IMR-90 (cell line): ENCODE measurements at regions not wholly inside any gene's neighbourhood (a gene's known extent, or its start where the extent isn't known, plus 50 kb on each side); places are given as distances from the start of the nearest gene placed in this dataset.

Source experiments
- ATAC-seq: fragments of 200-7000 bp; cut with Tn5 transposase; 2 replicates; pipeline ENCODE4 v1.9.1; 2020; ENCODE audit warnings: low read depth, mild to moderate bottlenecking, moderate library complexity
- BruUV-seq: library from RNA; stranded (reverse); fragments of 400-500 nt; replicated peaks from 2 replicates; lab custom pipeline; 2021; lab: Mats Ljungman, UMichigan
- CTCF ChIA-PET: fragments of 300-600 bp; formaldehyde crosslinking; extraction: SDS; loops from one replicate; lab custom pipeline; 2021; ENCODE audit warnings: antibody characterized with exemption; lab: Yijun Ruan, JAX
- POLR2A ChIA-PET: fragments of 300-600 bp; sonication (Branson Sonifier 250); formaldehyde crosslinking; loops from one replicate; lab custom pipeline; 2022; ENCODE audit warnings: antibody characterized with exemption; ENCODE audit not compliant: unreplicated experiment; lab: Charles Lee
- DNase-seq: peaks from one replicate; pipeline ENCODE4 v3.0.0; 2013
- H2AFZ ChIP-seq: replicated peaks from 2 replicates; pipeline ENCODE3; 2013; ENCODE audit warnings: low read length, mild to moderate bottlenecking; ENCODE audit not compliant: poor library complexity
- H2AK5ac ChIP-seq: 2 replicates; pipeline ENCODE4 v1.6.1; 2013; ENCODE audit warnings: low read depth, low read length, inconsistent platforms
- H2AK9ac ChIP-seq: replicated peaks from 2 replicates; pipeline ENCODE3; 2013; ENCODE audit warnings: mild to moderate bottlenecking, low read depth, low read length, moderate library complexity; ENCODE audit not compliant: poor library complexity
- H2BK120ac ChIP-seq: 2 replicates; pipeline ENCODE4 v1.6.1; 2013; ENCODE audit warnings: low read depth, low read length, inconsistent platforms
- H2BK15ac ChIP-seq: 3 replicates; pipeline ENCODE4 v1.6.1; 2013; ENCODE audit warnings: low read depth, low read length, inconsistent platforms
- H2BK20ac ChIP-seq: 2 replicates; pipeline ENCODE4 v1.6.1; 2013; ENCODE audit warnings: low read depth, mild to moderate bottlenecking, inconsistent platforms, low read length, moderate library complexity
- H2BK5ac ChIP-seq: 2 replicates; pipeline ENCODE4 v1.6.1; 2013; ENCODE audit warnings: mild to moderate bottlenecking, low read depth, low read length, inconsistent platforms; ENCODE audit not compliant: poor library complexity, severe bottlenecking
- H3K14ac ChIP-seq: replicated peaks from 2 replicates; pipeline ENCODE4 v1.6.1; 2013; ENCODE audit warnings: low read depth, low read length, inconsistent platforms
- H3K18ac ChIP-seq: 2 replicates; pipeline ENCODE4 v1.6.1; 2013; ENCODE audit warnings: low read depth, low read length, control low read depth
- H3K23ac ChIP-seq: 2 replicates; pipeline ENCODE4 v1.6.1; 2013; ENCODE audit warnings: low read depth, low read length, inconsistent platforms
- H3K27ac ChIP-seq: 2 replicates; pipeline ENCODE4 v1.5.1; 2013; ENCODE audit warnings: mild to moderate bottlenecking, control low read depth, low read length; ENCODE audit not compliant: insufficient read depth
- H3K27me3 ChIP-seq: 2 replicates; pipeline ENCODE4 v1.6.1; 2013; ENCODE audit warnings: low read length; ENCODE audit not compliant: control insufficient read depth, insufficient read depth
- H3K36me3 ChIP-seq: 2 replicates; pipeline ENCODE4 v1.6.1; 2013; ENCODE audit warnings: low read length, mixed read lengths; ENCODE audit not compliant: control insufficient read depth, insufficient read depth
- H3K4ac ChIP-seq: 2 replicates; pipeline ENCODE4 v1.6.1; 2013; ENCODE audit warnings: low read depth, low read length, inconsistent platforms
- H3K4me1 ChIP-seq: 2 replicates; pipeline ENCODE4 v1.6.1; 2013; ENCODE audit warnings: low read length, mixed read lengths; ENCODE audit not compliant: control insufficient read depth, insufficient read depth
- H3K4me2 ChIP-seq: 2 replicates; pipeline ENCODE4 v1.6.1; 2013; ENCODE audit warnings: low read depth, mild to moderate bottlenecking, control low read depth, low read length, moderate library complexity
- H3K4me3 ChIP-seq: 2 replicates; pipeline ENCODE4 v1.5.1; 2013; ENCODE audit warnings: low read depth, mild to moderate bottlenecking, control low read depth, low read length, moderate library complexity; ENCODE audit not compliant: insufficient read depth
- H3K56ac ChIP-seq: 2 replicates; pipeline ENCODE4 v1.6.1; 2013; ENCODE audit warnings: low read length, inconsistent platforms; ENCODE audit not compliant: insufficient read depth; ENCODE audit errors: extremely low read depth
- H3K79me1 ChIP-seq, 2 experiments: 2 replicates each; pipeline ENCODE4 v1.6.1; 2013; ENCODE audit warnings: low read length in 2 of 2, inconsistent platforms in 1 of 2, low read depth in 1 of 2
- H3K9ac ChIP-seq: 2 replicates; pipeline ENCODE4 v1.6.1; 2013; ENCODE audit warnings: low read depth, low read length, control low read depth
- H3K9me1 ChIP-seq: 2 replicates; pipeline ENCODE4 v1.6.1; 2013; ENCODE audit warnings: low read length, inconsistent platforms; ENCODE audit not compliant: insufficient read depth
- H3K9me3 ChIP-seq: 2 replicates; pipeline ENCODE4 v1.6.1; 2013; ENCODE audit warnings: low read length; ENCODE audit not compliant: control insufficient read depth, insufficient read depth
- H4K20me1 ChIP-seq: 2 replicates; pipeline ENCODE4 v1.6.1; 2013; ENCODE audit warnings: low read length, inconsistent platforms; ENCODE audit not compliant: insufficient read depth
- H4K5ac ChIP-seq: 2 replicates; pipeline ENCODE4 v1.6.1; 2013; ENCODE audit warnings: mild to moderate bottlenecking, low read depth, low read length, control low read depth
- H4K8ac ChIP-seq, 2 experiments: 2 replicates each; pipeline ENCODE4 v1.6.1; 2013; ENCODE audit warnings: low read depth in 2 of 2, low read length in 2 of 2, control low read depth in 1 of 2, inconsistent platforms in 1 of 2
- H4K91ac ChIP-seq: 2 replicates; pipeline ENCODE4 v1.6.1; 2013; ENCODE audit warnings: low read depth, low read length, inconsistent platforms; ENCODE audit not compliant: insufficient read depth
- BHLHE40 ChIP-seq: fragments of 150-350 bp; IDR thresholded peaks from 2 replicates; pipeline ENCODE4 v1.6.1; 2016; ENCODE audit warnings: mild to moderate bottlenecking, low read depth, low read length
- CEBPB ChIP-seq: IDR thresholded peaks from 2 replicates; pipeline ENCODE4 v1.6.1; 2012; ENCODE audit warnings: low read depth, low read length, improper control_type of control experiment
- CHD1 ChIP-seq: IDR thresholded peaks from 2 replicates; pipeline ENCODE4 v1.6.1; 2012; ENCODE audit warnings: low read depth, low read length, improper control_type of control experiment
- CTCF ChIP-seq: conservative IDR thresholded peaks from 2 replicates; pipeline ENCODE4 v1.5.1; 2012; ENCODE audit warnings: mild to moderate bottlenecking, low read depth, low read length, improper control_type of control experiment
- ELK1 ChIP-seq: fragments of 150-350 bp; IDR thresholded peaks from 2 replicates; pipeline ENCODE4 v1.6.1; 2016; ENCODE audit warnings: low read depth, mild to moderate bottlenecking, low read length, moderate library complexity, borderline replicate concordance
- FOS ChIP-seq: fragments of 150-350 bp; IDR thresholded peaks from 2 replicates; pipeline ENCODE4 v1.6.1; 2016; ENCODE audit warnings: low read depth, low read length
- MAFK ChIP-seq: IDR thresholded peaks from 2 replicates; pipeline ENCODE4 v1.6.1; 2012; ENCODE audit warnings: low read depth, low read length, improper control_type of control experiment
- MAZ ChIP-seq: IDR thresholded peaks from 2 replicates; pipeline ENCODE4 v1.6.1; 2012; ENCODE audit warnings: low read depth, mild to moderate bottlenecking, low read length, improper control_type of control experiment, moderate library complexity, borderline replicate concordance
- MXI1 ChIP-seq: IDR thresholded peaks from 2 replicates; pipeline ENCODE4 v1.6.1; 2012; ENCODE audit warnings: low read depth, mild to moderate bottlenecking, low read length, moderate library complexity, borderline replicate concordance
- NFE2L2 ChIP-seq: fragments of 150-350 bp; IDR thresholded peaks from 2 replicates; pipeline ENCODE4 v1.6.1; 2016; ENCODE audit warnings: low read depth, mild to moderate bottlenecking, low read length
- POLR2A ChIP-seq: IDR thresholded peaks from 2 replicates; pipeline ENCODE4 v1.6.1; 2012; ENCODE audit warnings: mild to moderate bottlenecking, low read depth, low read length
- RAD21 ChIP-seq: IDR thresholded peaks from 2 replicates; pipeline ENCODE4 v1.6.1; 2012; ENCODE audit warnings: low read length, improper control_type of control experiment
- RCOR1 ChIP-seq: IDR thresholded peaks from 2 replicates; pipeline ENCODE4 v1.6.1; 2012; ENCODE audit warnings: mild to moderate bottlenecking, low read length, improper control_type of control experiment; ENCODE audit not compliant: insufficient replicate concordance
- RFX5 ChIP-seq: IDR thresholded peaks from 2 replicates; pipeline ENCODE4 v1.8.0; 2012; ENCODE audit warnings: low read depth, mild to moderate bottlenecking, low read length, moderate library complexity
- SMC3 ChIP-seq: fragments of 150-350 bp; IDR thresholded peaks from 2 replicates; pipeline ENCODE4 v1.6.1; 2016; ENCODE audit warnings: low read depth, mild to moderate bottlenecking, antibody characterized with exemption, low read length, moderate library complexity
- USF2 ChIP-seq: fragments of 150-350 bp; IDR thresholded peaks from 2 replicates; pipeline ENCODE4 v1.6.1; 2017; ENCODE audit warnings: mild to moderate bottlenecking, antibody characterized with exemption, low read length, low read depth
- WGBS, 2 experiments: methylation state at CpG; one replicate each; pipeline versions ENCODE4 v1.1.5 to v1.1.7; 2013; ENCODE audit warnings: missing lambda C conversion rate in 2 of 2; ENCODE audit not compliant: insufficient read length in 1 of 2; ENCODE audit errors: extremely low coverage in 2 of 2; 5-methylcytosine and 5-hydroxymethylcytosine counted together
- dilution Hi-C: fragments of 300-500 bp; cut with HindIII; formaldehyde crosslinking; loops from one replicate; pipeline ENCODE4 v1.14.3; 2018; ENCODE audit warnings: low sequenced_read_pairs; ENCODE audit not compliant: unreplicated experiment
- in situ Hi-C: fragments of 300-500 bp; cut with MboI; formaldehyde crosslinking; loops from 3 replicates; pipeline ENCODE4 v1.14.3; 2019; ENCODE audit warnings: low sequenced_read_pairs, inconsistent platforms, mixed read lengths
- intact Hi-C: fragments of 100-400 bp; cut with micrococcal nuclease; formaldehyde crosslinking; loops from 2 replicates; pipeline ENCODE4 v1.10.0; 2022

GRCh38 chr4:126007142-126007541, 692.4 kb downstream of the FAT4 start:
- no peak for TF ChIP-seq NFE2L2
- no peak for TF ChIP-seq MXI1
- TF ChIP-seq POLR2A = no peak
- no peak for TF ChIP-seq RCOR1
- no peak for TF ChIP-seq SMC3
- TF ChIP-seq USF2 = no peak
- TF ChIP-seq RFX5 = no peak
- no peak for TF ChIP-seq MAFK
- no peak for TF ChIP-seq FOS
- no peak for TF ChIP-seq CEBPB
- no peak for TF ChIP-seq ELK1
- no peak for TF ChIP-seq BHLHE40
- no peak for TF ChIP-seq CHD1
- no peak for TF ChIP-seq MAZ
- TF ChIP-seq CTCF = no peak
- no peak for TF ChIP-seq RAD21
- in situ Hi-C loops (no loop called here), dilution Hi-C loops (no loop called here), intact Hi-C loops (no loop called here)
- Histone ChIP-seq H4K91ac (no peak overlapping the region), H3K27ac (no peak overlapping the region), H3K18ac (no peak overlapping the region), H3K9me3 (no peaks in the 10 kb centered on the region), H3K4me2 (no peak overlapping the region), H2AFZ (no peak overlapping the region), H3K4ac (no peak overlapping the region), H4K5ac (no peak overlapping the region), H2BK20ac (no peak overlapping the region), H3K79me1 (no peaks in the 10 kb centered on the region), H2BK15ac (no peak overlapping the region), H3K4me1 (no peaks in the 10 kb centered on the region; the same call in 1 of the 2 replicates), H3K27me3 (no peaks in the 10 kb centered on the region), H3K36me3 (no peaks in the 10 kb centered on the region), H3K56ac (no peak overlapping the region), H3K9ac (no peak overlapping the region), H4K8ac (no peak overlapping the region), H2AK9ac (no peak overlapping the region), H2AK5ac (no peak overlapping the region), H3K23ac (no peak overlapping the region), H2BK120ac (no peak overlapping the region), H3K14ac (no peak overlapping the region), H4K20me1 (no peaks in the 10 kb centered on the region), H2BK5ac (no peak overlapping the region), H3K4me3 (no peak overlapping the region), H3K9me1 (no peaks in the 10 kb centered on the region)
- WGBS, 2 experiments = no CpG with 5 or more reads among the region's 3 CpGs
- ChIA-PET CTCF (no interaction called here), POLR2A (no interaction called here)
- no TSS peak for BruUV-seq
- DNase-seq (no peak), ATAC-seq (no peak)
